CMK (cell line): ENCODE measurements at regions not wholly inside any gene's neighbourhood (a gene's known extent, or its start where the extent isn't known, plus 50 kb on each side); places are given as distances from the start of the nearest gene placed in this dataset.

ENCODE experiments used
- DNase-seq: peaks from one replicate; pipeline ENCODE4 v3.0.0-alpha.2; 2010; ENCODE audit warnings: low read depth

DNA sequence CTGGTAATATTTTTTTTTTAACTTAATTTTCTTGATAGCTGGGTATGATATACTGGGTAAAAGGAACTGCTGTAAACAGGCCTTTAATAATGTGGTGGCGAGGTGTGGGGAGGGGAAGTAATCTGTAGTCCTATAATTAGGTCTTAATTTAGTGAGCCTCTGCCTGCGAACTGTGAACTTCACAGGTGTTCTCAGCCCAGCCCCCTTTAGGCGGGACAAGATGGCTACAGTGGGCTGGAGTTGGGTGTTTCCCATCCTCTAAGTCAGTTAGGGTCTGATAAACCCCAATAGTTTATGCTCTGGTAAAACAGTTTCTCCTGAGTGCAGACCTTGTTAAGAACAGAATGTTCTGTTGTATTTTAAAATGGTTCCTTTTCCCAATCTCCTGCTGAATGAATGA lies 97.6 kb upstream of the SERP2 start:
- DNase-seq: no peak

DNA sequence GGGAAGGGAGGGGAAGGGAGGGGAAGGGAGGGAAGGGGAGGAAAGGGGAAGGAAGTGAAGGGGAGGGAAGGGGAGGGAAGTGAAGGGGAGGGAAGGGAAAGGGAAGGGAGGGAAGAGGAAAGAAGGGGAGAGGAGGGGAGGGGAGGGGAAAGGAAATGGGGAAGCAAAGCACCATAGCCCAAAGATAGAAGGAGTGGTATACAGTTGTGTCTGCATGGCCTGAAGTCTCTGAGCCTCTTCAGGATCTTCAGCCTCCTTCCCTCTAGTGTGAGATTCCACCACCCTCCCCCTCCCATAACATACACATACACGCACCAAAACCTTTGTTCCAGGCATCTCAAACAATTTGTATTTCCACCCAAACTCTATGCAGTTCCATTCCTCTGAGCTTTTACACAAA lies 96.2 kb upstream of the SERP2 start:
- no peak for DNase-seq

DNA sequence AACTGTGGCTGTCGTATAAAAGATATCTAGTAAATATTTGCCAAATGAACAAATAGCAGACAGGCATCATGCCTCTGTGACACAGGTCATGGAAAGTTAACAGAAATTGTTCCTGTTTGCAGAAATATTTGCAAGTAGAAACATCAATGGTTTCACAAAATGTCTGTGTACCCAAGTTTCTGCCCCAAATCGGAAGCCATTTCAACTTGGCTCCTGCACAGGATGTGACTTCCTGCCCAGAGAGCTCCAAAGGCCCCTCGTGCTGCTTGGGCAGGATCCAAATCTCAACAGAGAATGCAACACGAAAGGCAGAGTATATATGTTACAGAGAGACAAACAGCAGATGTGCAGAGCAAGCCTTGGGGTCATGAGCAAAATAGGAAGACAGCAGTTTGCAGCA lies 95.5 kb upstream of the SERP2 start:
- no peak for DNase-seq

- DNase-seq: no peak
Observed at GRCh38 chr13:44280456-44280855, 93.2 kb upstream of the SERP2 start.

- DNase-seq: no peak
Observed at GRCh38 chr13:44281252-44282000, 92.2 kb upstream of the SERP2 start.

GRCh38 chr13:44283600-44283999 lies 90.0 kb upstream of the SERP2 start:
- DNase-seq: no peak

DNA sequence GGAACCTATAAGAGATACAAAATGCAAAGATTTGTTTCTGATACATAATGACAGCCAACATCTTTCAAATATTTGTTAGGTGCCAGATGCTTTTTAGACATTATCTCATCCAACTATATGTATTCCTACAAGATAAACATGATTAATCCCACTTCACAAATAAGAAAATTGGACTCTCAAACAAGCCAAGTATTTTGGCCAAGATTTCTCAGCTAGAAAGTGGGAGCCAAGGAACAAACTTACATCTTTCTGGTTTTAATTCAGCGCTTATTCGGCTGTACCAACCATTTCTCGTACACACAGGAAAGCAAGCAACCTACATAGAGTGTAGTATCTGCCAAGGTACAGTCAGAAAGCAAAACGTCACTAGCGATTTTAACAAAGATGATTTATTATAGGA lies 85.7 kb upstream of the SERP2 start:
- DNase-seq: no peak

- DNase-seq: no peak
Observed at GRCh38 chr13:44292545-44292944, 81.1 kb upstream of the SERP2 start.

DNA sequence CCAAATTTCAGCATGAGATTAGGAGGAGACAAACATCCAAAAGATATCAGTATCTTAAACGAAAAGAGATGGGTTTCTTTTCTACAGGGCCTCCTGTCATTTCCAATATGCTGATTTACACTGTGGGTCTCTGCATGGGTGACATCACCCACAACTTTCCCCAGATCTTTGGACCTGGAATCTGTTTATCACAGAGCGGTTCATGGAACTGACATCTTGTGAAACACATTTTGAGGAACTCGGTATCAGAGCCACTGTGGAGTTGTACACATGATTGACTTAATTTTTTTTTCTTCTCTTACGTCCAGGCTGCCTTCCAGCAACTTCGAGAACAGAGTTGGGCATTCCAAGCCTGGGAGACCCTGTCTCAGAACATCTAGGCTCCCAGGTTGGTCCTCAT lies 80.2 kb upstream of the SERP2 start:
- no peak for DNase-seq

DNA sequence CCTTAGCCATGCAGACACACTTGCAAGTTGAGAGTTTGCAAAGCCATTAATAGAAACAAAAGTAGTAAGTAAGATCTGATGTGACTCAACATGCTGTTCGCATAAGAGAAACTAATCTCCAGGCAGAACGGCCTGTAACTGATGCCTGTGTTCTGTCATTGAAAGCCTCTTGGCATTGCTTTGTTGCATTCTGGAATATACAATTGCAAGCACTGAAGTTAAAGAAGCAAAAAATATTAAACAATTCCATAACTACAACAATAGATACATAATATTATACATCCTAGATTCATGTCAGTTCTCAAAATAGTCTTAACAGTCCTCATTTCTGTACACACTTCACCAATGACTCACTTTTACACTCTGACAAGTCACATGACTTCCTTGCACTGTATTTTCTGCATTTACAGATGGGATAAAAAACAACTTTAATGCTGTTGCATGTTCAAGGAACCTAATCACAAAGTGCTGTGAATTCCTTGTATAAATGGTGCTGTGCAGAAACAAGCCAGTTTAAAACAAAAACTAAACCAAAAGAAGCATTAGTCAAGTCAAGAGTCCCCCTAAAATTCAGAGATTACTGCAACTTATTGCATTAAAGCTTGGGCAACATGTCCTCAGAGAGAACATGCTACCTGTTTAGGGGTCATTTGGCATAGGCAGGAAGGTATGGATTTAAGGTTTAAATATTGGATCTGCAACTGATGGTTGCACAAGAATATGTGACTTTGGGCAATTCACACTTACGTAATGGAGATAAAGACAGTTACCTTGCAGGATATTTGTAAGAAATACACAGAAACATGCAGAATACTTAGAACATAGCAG lies 79.5 kb upstream of the SERP2 start:
- no peak for DNase-seq

DNA sequence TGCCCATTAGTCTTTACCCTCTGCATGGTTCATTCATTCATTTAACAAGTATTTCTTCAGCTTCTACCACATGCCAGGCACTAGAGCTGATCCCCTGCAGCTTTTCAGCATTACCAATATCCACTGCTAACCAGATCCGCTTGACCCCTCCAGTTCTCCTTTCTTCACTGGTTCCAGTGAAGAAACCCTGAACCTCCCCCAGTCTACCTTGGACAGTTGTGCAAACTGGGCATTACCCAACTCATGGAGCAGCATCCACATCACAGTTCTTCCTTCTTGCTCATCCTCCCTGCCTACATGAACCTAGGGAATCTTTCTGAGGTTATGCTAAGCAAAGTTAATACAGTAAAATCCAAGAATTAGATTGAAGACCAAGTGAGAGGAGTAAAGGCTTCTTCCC lies 78.7 kb upstream of the SERP2 start:
- no peak for DNase-seq

GRCh38 chr13:44296856-44297255 lies 76.8 kb upstream of the SERP2 start:
- no peak for DNase-seq

- DNase-seq: no peak
Observed at GRCh38 chr13:44298314-44298713, 75.3 kb upstream of the SERP2 start.

DNA sequence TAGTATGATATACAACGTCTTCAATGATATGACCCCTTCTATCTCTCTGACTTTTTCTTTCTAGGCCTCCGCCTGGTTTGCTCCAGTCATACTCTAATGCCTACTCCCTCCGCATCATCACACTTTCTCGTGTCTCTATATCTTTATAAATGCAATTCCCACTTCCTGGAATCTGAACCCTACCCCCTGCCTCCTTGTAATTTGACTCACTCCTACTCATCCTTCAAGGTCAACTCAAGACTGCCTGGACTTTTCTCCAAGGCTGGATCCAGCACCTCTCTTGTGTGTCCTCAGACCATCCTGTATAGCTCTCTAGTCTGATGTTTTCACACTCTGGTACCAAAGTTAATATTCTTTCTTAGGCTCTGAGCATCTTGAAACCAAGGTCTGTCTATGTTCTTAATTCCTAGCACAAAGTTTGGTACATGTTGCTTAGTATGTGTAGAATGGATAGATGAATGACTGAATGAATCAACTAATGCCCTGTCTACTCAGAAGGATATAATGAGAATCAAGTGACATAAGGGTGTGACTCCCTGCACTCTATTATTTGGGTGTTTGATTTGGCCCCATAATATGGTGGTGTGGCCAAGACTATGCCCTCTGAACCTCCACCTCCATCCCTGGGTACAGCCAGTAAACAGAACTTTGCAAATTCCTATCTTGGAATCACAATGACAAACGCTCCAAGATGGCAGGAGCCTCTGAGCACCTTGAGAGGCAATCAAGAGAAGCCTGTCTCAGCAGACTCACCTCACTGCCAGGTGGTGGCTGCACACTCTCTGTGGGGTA lies 74.3 kb upstream of the SERP2 start:
- no peak for DNase-seq

GRCh38 chr13:44300895-44301638 lies 72.6 kb upstream of the SERP2 start:
- DNase-seq: no peak

DNA sequence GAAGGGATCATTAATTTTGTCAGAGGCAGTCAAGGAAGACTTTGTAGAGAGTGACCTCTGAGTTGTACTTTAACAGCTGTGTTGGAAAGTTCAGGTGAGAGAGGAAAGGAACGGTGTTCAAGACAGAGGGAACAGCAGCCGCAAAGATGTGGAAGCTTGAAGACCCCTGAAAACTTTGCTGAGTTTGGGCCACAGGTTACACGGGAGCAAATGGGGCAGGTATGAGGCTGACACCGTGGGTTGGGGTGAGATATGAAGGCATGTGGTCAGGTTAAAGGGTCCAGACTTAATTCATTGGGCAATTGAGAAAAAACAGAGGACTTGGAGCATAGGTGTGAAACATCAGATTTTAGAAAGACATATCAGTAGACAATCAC lies 72.0 kb upstream of the SERP2 start:
- no peak for DNase-seq

- DNase-seq: no peak
Observed at GRCh38 chr13:44302233-44302632, 71.4 kb upstream of the SERP2 start.

GRCh38 chr13:44302940-44303575 lies 70.6 kb upstream of the SERP2 start:
- DNase-seq: no peak

DNA sequence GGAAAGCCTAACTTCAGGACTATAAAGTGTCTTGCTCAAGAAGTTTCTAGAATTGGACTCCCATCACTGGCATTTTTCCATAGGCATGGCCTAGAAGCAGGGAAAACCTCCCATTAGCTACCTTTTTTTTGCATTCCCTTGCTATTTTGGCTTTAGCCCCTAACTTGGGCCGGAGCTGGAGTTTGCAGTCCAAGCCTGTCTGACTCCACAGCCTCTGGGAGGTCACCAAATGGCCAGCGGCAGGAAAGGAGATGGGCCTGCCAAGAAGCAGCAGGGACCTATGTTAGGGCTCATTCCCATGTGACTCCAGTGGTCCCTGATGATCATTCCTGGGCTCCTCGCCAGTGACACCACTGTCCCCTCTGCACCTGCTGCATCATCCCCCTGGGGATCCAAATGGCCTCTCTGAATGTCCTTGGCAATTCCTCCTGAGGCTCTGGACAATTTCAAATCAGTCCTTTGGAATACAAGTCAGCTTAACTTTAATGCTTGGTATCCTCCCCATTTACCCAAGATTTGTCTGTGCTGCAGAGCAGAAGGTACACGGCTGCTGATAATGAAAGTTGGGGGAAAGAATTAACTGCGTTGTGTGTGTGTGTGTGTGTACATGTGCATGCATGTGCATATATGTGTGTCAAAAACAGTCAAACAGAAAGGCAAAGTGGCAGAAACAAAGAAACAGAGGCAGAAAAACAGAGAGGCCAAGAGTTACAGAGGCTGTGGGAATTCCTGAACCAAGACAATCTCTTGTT lies 69.8 kb upstream of the SERP2 start:
- no peak for DNase-seq

- DNase-seq: no peak
Observed at GRCh38 chr13:44304433-44304725, 69.2 kb upstream of the SERP2 start.

- DNase-seq: no peak
Observed at GRCh38 chr13:44305286-44305685, 68.3 kb upstream of the SERP2 start.
